Endothelial cell (in vitro differentiated cells): ENCODE measurements at regions not wholly inside any gene's neighbourhood (a gene's known extent, or its start where the extent isn't known, plus 50 kb on each side); places are given as distances from the start of the nearest gene placed in this dataset.
A peak's percentile ranks its signal among the peaks of the same experiment; 100 is the strongest.

Experiments used
- DNase-seq: peaks from one replicate; pipeline ENCODE4 v3.0.0; 2021; ENCODE audit warnings: low spot score
- H3K27ac Mint-ChIP-seq: one replicate; pipeline ENCODE4 v1.8.0; 2021; ENCODE audit warnings: mixed read lengths, inconsistent platforms; ENCODE audit not compliant: unreplicated experiment
- H3K27me3 Mint-ChIP-seq: one replicate; pipeline ENCODE4 v1.8.0; 2021; ENCODE audit warnings: mild to moderate bottlenecking, moderate library complexity, mixed read lengths, inconsistent platforms; ENCODE audit not compliant: unreplicated experiment
- H3K36me3 Mint-ChIP-seq: one replicate; pipeline ENCODE4 v1.8.0; 2021; ENCODE audit warnings: mild to moderate bottlenecking, low read depth, mixed read lengths, inconsistent platforms; ENCODE audit not compliant: unreplicated experiment
- H3K4me1 Mint-ChIP-seq: one replicate; pipeline ENCODE4 v1.8.0; 2021; ENCODE audit warnings: mild to moderate bottlenecking, mixed read lengths, inconsistent platforms; ENCODE audit not compliant: unreplicated experiment
- H3K4me3 Mint-ChIP-seq: one replicate; pipeline ENCODE4 v1.8.0; 2021; ENCODE audit warnings: mild to moderate bottlenecking, mixed read lengths, inconsistent platforms; ENCODE audit not compliant: unreplicated experiment
- H3K9me3 Mint-ChIP-seq: one replicate; pipeline ENCODE4 v1.8.0; 2021; ENCODE audit warnings: mixed read lengths, inconsistent platforms; ENCODE audit not compliant: unreplicated experiment
- TF ChIP-seq, protein P1 (sequence below): fragments of 200-600 bp; sonication (generic); IDR thresholded peaks from one replicate; pipeline ENCODE4 v1.5.0; 2021; ENCODE audit warnings: antibody characterized with exemption; ENCODE audit not compliant: unreplicated experiment

DNA sequence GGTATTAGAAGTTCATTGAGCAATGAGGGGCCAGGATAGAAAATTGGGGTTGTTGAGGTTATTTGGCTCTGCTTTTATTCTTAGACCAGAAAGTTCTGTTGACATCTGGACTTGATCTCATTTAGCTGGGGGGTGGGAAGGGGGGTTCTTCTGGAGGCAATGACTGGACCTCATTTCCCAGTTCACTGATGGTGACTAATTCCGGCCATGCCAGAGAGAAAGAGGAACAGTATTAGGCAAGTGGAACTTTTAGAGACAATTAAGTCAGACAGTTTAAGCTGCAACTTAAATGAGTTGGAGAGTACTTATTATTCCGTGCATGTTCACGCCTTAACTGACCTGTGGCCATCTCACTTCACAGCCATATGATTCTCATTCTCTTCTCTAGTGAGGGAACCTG is 512.5 kb downstream of the REEP3 start:
- H3K4me1 Mint-ChIP-seq, result peaks cover 21% of the 10 kb centered on the region
- no peak overlapping the region for H3K27ac Mint-ChIP-seq
- H3K36me3 Mint-ChIP-seq, result no peaks in the 10 kb centered on the region
- TF ChIP-seq, protein P1, sequence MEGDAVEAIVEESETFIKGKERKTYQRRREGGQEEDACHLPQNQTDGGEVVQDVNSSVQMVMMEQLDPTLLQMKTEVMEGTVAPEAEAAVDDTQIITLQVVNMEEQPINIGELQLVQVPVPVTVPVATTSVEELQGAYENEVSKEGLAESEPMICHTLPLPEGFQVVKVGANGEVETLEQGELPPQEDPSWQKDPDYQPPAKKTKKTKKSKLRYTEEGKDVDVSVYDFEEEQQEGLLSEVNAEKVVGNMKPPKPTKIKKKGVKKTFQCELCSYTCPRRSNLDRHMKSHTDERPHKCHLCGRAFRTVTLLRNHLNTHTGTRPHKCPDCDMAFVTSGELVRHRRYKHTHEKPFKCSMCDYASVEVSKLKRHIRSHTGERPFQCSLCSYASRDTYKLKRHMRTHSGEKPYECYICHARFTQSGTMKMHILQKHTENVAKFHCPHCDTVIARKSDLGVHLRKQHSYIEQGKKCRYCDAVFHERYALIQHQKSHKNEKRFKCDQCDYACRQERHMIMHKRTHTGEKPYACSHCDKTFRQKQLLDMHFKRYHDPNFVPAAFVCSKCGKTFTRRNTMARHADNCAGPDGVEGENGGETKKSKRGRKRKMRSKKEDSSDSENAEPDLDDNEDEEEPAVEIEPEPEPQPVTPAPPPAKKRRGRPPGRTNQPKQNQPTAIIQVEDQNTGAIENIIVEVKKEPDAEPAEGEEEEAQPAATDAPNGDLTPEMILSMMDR, result no peak
- H3K4me3 Mint-ChIP-seq, result no peak overlapping the region
- H3K9me3 Mint-ChIP-seq, result no peaks in the 10 kb centered on the region
- peaks cover 4% of the 10 kb centered on the region for H3K27me3 Mint-ChIP-seq
- DNase-seq, result no peak

GRCh38 chr10:64036321-64036930 is 515.2 kb downstream of the REEP3 start:
- H3K27me3 Mint-ChIP-seq, result peaks cover 6% of the 10 kb centered on the region
- no peak overlapping the region for H3K4me3 Mint-ChIP-seq
- TF ChIP-seq, protein P1, result no peak
- no peak for DNase-seq
- H3K9me3 Mint-ChIP-seq, result no peaks in the 10 kb centered on the region
- H3K36me3 Mint-ChIP-seq, result no peaks in the 10 kb centered on the region
- peak overlapping the region; percentile 16 for H3K27ac Mint-ChIP-seq
- H3K4me1 Mint-ChIP-seq, result peaks cover 21% of the 10 kb centered on the region

GRCh38 chr10:64037071-64037661 is 516.0 kb downstream of the REEP3 start:
- Mint-ChIP-seq H3K36me3 (no peaks in the 10 kb centered on the region), H3K27me3 (peaks cover 6% of the 10 kb centered on the region), H3K27ac (peak overlapping the region; percentile 22), H3K9me3 (no peaks in the 10 kb centered on the region), H3K4me1 (peaks cover 21% of the 10 kb centered on the region), H3K4me3 (no peak overlapping the region)
- TF ChIP-seq, protein P1, result no peak
- DNase-seq, result peak; percentile 14

DNA sequence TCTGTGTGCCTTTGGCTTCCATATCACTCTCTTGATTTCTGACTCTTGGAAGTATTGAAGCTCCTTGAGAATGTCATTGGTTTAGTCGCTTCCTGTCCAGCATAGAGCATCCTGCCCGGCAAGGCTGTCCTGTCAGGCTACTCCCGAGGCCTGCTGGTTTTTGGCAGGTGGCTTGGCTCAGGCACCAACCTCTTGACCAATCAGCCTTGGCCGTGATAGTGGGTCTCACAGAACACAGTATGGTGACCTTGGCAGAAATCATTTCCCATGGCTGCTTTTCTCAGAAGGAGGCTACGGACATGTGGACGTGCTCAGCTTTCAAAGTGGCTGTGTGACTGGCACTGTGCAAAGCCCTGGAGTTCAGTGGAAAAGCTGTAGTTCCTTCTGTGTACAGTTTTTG is 516.9 kb downstream of the REEP3 start:
- Mint-ChIP-seq H3K4me1 (peaks cover 21% of the 10 kb centered on the region), H3K27ac (no peak overlapping the region), H3K27me3 (peaks cover 6% of the 10 kb centered on the region)

GRCh38 chr10:64039198-64039597 is 518.0 kb downstream of the REEP3 start:
- peaks cover 24% of the 10 kb centered on the region for H3K4me1 Mint-ChIP-seq

More for the DNA sequence above, 516.9 kb downstream of the REEP3 start:
- H3K9me3 Mint-ChIP-seq, result no peaks in the 10 kb centered on the region
- no peak for DNase-seq
- H3K4me3 Mint-ChIP-seq, result no peak overlapping the region
- TF ChIP-seq, protein P1, result no peak
- H3K36me3 Mint-ChIP-seq, result no peaks in the 10 kb centered on the region

More at GRCh38 chr10:64039198-64039597, 518.0 kb downstream of the REEP3 start:
- no peak for DNase-seq
- Mint-ChIP-seq H3K36me3 (no peaks in the 10 kb centered on the region), H3K27ac (no peak overlapping the region), H3K27me3 (peaks cover 6% of the 10 kb centered on the region), H3K4me3 (no peak overlapping the region), H3K9me3 (no peaks in the 10 kb centered on the region)
- TF ChIP-seq, protein P1, result no peak
